BE2C (cell line): ENCODE measurements at regions not wholly inside any gene's neighbourhood (a gene's known extent, or its start where the extent isn't known, plus 50 kb on each side); places are given as distances from the start of the nearest gene placed in this dataset.

Experiments
- DNase-seq: peaks from one replicate; pipeline ENCODE4 v3.0.0-alpha.2; 2020
- H3K27me3 ChIP-seq: fragments of 250-450 bp; sonication (Bioruptor Pico); 2 replicates; pipeline ENCODE4 v1.5.1; 2020; ENCODE audit warnings: mild to moderate bottlenecking
- H3K36me3 ChIP-seq: fragments of 250-450 bp; sonication (Bioruptor Pico); 2 replicates; pipeline ENCODE4 v1.5.1; 2020; ENCODE audit warnings: mild to moderate bottlenecking
- H3K4me1 ChIP-seq: fragments of 250-450 bp; sonication (Bioruptor Pico); 2 replicates; pipeline ENCODE4 v1.5.1; 2020
- H3K4me3 ChIP-seq: 2 replicates; pipeline ENCODE4 v1.5.1; 2011; ENCODE audit warnings: low read depth, low read length
- H3K9me3 ChIP-seq: fragments of 250-450 bp; sonication (Bioruptor Pico); 2 replicates; pipeline ENCODE4 v1.5.1; 2020
- CTCF ChIP-seq: IDR thresholded peaks from 2 replicates; pipeline ENCODE4 v1.5.1; 2012; ENCODE audit warnings: mild to moderate bottlenecking, low read depth, low read length

DNA sequence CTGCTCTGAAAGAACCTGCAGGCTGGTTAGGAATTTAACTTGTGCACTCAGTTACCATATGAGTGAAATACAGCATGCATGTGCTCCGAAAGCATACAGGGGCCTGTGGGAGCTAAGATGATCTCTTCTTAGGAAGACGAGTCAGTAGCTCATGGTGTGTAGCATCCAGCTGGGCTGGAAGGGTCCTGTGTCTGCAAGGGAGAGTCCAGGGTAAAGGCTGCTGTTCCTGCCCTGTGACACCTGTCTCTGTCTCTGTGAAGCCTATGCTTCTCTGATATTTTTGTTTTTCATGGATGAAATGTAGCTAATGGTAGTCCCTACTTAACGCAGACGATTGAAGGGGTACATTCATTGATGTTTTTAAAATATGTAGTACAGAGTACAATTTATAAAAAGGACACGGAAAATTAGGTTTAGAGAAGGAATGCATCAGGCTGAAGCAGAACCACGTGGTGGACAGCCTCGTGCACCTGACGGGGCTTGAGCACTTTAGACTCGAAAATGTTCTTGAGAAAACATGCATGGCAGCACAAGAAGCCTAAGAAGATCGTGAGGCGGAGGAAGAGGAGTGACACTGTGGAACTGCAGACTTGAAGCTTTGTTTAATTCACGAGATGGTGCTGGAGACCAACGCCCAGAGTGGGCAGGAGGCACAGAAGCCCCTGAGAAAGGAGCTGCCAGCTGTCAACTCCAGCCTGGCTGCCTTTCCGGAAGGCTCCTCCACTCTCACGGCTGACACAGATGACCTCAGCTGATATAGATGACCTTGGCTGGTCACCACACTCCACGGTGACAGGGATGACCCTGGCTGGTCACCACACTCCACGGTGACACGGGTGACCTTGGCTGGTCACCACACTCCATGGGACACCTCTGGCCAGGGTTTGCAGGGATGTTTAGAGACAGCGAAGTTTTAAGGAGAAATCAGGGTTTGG lies 110.6 kb downstream of the TMEM18 start:
- H3K4me3 ChIP-seq: no peak overlapping the region
- DNase-seq: no peak
- no peaks in the 10 kb centered on the region for H3K9me3 ChIP-seq
- H3K4me1 ChIP-seq: peaks cover 11% of the 10 kb centered on the region; the same call in 1 of the 2 replicates
- no peak for TF ChIP-seq CTCF
- no peaks in the 10 kb centered on the region for H3K27me3 ChIP-seq
- H3K36me3 ChIP-seq: no peaks in the 10 kb centered on the region

DNA sequence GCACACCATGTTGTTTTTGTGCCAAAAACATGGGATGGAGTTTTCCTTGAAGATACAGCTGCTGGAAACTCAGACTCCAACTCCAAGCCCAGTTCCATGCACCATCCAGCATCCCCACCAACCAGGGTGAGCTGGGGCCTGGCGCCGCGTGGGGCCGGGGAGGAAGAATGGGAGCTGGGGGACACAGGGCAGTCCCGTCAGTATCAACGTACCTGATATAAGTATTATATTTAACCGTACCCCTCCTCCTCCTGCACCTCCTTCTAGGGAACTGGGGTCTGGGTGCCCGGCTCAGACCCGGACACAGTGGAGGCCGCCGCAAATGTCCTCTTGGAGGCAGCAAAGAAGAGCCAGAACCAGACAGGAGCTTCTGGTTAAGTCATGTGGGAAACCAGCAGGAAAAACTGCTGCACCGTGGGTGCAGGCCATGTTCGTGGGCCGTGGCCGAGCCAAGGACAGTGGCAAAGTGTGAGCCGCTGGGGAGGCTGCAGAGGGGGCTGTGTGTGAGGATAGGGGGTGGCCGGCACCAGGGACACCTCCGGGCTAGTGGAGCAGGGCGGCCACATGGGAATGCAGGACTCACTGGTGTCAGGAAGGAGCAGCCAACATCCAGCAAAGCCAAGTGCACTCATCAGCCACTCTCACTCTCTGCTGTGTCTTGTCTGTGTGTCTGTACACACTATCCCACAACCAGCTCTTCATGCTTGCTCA lies 112.6 kb downstream of the TMEM18 start:
- peaks cover 11% of the 10 kb centered on the region; the same call in 1 of the 2 replicates for H3K4me1 ChIP-seq
- H3K27me3 ChIP-seq: no peaks in the 10 kb centered on the region
- TF ChIP-seq CTCF: no peak
- no peaks in the 10 kb centered on the region for H3K9me3 ChIP-seq
- no peak for DNase-seq
- H3K36me3 ChIP-seq: no peaks in the 10 kb centered on the region
- no peak overlapping the region for H3K4me3 ChIP-seq

DNA sequence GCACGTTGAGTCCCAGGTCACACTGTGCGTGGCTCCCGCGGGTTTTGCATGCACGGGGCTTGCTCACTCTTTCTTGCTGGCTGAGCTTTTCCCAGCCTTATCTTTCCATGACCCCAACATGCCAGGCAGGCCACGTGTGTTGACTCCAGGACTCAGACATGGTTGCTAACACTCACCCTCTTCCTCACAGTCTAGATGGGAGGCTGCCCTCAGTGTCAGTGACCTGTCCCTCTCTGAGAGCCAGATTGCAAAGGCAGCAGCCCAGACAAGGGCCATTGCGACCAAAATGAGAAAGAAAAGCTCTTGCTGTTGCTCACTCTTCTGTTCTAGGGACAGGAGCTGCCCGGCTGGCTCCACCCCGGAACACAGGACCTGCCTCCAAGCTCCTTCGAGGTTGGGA lies 113.7 kb downstream of the TMEM18 start:
- no peak for DNase-seq
- peaks cover 6% of the 10 kb centered on the region; the same call in 1 of the 2 replicates for H3K4me1 ChIP-seq
- H3K36me3 ChIP-seq: no peaks in the 10 kb centered on the region
- no peak for TF ChIP-seq CTCF
- H3K9me3 ChIP-seq: no peaks in the 10 kb centered on the region
- no peaks in the 10 kb centered on the region for H3K27me3 ChIP-seq
- H3K4me3 ChIP-seq: no peak overlapping the region

GRCh38 chr2:562391-563364 lies 114.5 kb downstream of the TMEM18 start:
- Histone ChIP-seq H3K27me3 (no peaks in the 10 kb centered on the region), H3K36me3 (no peaks in the 10 kb centered on the region), H3K9me3 (no peaks in the 10 kb centered on the region), H3K4me3 (no peak overlapping the region), H3K4me1 (no peaks in the 10 kb centered on the region)
- no peak for DNase-seq
- no peak for TF ChIP-seq CTCF

GRCh38 chr2:558879-559278 lies 118.3 kb downstream of the TMEM18 start:
- Histone ChIP-seq H3K4me1 (no peaks in the 10 kb centered on the region), H3K36me3 (no peaks in the 10 kb centered on the region), H3K9me3 (no peaks in the 10 kb centered on the region), H3K27me3 (no peaks in the 10 kb centered on the region), H3K4me3 (no peak overlapping the region)
- TF ChIP-seq CTCF: no peak
- DNase-seq: no peak
